Uterus (tissue), 2 donors: ENCODE measurements at regions not wholly inside any gene's neighbourhood (a gene's known extent, or its start where the extent isn't known, plus 50 kb on each side); places are given as distances from the start of the nearest gene placed in this dataset.

Experiments
- CTCF ChIP-seq, 4 experiments: fragments of 200-600 bp in 2 of 4; fragments of 450-650 bp in 2 of 4; sonication (generic) in 2 of 4; IDR thresholded peaks; one replicate each; pipeline ENCODE4 v1.5.1; 2016 to 2019; ENCODE audit warnings: antibody characterized with exemption in 4 of 4, mild to moderate bottlenecking in 2 of 4, moderate library complexity in 1 of 4
- POLR2A ChIP-seq, 2 donors: fragments of 450-650 bp; IDR thresholded peaks; one replicate each; pipeline ENCODE4 v1.6.1; 2016; ENCODE audit warnings: antibody characterized with exemption in 2 of 2, mild to moderate bottlenecking in 1 of 2, moderate library complexity in 1 of 2

GRCh38 chr13:72153272-72153671 is 286.3 kb upstream of the DACH1 start:
- TF ChIP-seq CTCF (IDR thresholded peaks at IDR 0.05): no peak
- no peak for TF ChIP-seq POLR2A (IDR thresholded peaks at IDR 0.05)
